CD4-positive, alpha-beta T cell treated with Interleukin-6 for 4 hours (primary cell): ENCODE measurements at regions not wholly inside any gene's neighbourhood (a gene's known extent, or its start where the extent isn't known, plus 50 kb on each side); places are given as distances from the start of the nearest gene placed in this dataset.

Experiments used
- DNase-seq: peaks from one replicate; pipeline ENCODE4 v3.0.0-alpha.2; 2020; ENCODE audit warnings: mixed read lengths

DNA sequence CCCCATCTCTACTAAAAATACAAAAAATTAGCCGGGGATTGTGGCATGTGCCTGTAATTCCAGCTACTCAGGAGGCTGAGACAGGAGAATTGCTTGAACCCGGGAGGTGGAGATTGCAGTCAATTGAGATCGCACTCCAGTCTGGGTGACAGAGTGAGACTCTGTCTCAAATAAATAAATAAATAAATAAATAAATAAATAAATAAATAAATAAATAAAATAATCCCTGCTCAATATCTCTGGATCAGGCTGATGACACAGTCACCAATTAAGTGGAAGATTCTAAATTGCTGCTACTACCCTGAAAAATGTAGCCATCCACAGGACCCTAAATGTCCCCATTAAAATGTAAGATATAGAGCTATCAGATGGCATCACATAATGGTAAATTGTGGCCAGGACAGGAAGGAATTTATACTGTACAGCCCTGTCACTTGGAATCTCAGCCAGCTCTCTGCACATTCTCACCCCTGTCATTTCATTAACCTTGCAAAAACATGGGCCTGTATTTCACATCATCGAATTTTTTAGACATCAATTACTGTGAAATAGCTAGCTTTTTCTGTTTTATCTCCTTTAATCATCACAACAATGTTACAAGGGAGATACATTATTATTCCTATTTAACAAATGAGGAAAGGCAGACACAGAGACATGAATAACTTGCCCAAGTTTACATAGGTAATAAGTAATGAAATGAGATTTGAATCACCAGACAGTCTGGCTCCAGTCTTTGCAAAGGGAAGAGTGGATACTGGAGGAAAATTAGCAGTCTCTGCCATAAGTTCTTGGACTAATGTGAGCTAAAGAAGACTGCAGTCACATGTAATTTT, 56.7 kb upstream of the NTPCR start:
- DNase-seq: no peak

DNA sequence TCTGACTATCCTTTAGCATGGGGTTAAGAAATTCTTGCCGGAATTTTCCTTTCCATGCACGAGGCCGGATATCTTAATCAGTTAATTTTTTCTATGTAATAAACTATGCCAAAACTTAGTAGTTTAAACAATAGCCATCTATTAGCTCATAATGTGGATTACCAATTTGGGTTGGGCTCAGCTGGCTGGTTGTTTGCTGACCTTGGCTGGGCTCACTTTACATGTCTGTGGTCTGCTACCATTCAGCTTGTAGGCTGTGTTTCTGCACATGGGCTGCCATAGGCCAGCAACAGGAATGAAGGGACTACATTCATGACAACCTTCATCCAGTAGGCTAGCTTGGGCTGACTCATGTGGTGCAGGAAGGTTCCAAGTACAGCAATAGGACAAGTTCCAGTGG, 56.0 kb upstream of the NTPCR start:
- no peak for DNase-seq

DNA sequence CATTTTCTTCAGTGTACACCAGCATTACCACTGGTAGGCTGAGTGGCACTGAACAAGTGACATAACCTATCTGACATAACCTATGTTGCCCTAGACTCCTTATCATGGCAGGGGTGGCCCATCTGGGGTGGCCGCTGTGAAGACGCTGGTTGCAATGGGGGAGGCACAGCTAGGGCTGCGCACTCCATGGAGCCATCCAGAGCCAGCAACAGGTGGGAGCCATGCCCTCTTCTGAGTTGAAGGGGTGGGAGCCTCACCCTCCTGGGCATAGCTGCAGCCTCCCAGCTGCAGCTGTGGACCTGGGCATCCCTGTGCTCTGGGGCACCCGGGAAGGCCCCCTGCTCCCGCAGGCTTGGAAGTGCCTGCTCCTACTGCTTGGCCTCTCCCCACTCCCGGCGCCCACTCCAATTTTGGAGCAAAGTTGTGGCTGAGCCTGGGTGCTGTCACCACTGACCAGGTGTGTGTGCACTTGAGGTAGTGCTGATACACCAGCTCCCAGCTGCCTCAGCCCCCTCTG, 52.4 kb upstream of the NTPCR start:
- DNase-seq: no peak

DNA sequence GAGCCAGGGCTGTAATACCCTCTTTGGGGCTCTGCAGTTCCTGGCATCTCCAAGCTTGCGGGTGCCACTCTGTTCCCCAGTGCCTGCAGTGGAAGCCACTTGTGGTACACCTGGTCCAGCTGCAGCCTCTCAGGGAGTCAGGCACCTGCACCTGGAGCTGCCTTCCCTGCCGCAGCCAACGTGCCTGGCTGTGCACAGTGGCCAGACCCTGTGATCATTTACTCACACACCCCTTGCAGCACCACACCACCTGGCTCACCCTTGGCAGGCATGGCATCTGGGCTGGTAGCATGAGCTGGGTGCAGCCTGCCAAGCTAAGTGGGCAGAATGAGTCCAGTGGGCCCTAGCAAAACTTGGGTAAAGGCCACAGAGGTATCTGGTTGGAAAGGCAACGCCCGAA, 51.1 kb upstream of the NTPCR start:
- DNase-seq: no peak

DNA sequence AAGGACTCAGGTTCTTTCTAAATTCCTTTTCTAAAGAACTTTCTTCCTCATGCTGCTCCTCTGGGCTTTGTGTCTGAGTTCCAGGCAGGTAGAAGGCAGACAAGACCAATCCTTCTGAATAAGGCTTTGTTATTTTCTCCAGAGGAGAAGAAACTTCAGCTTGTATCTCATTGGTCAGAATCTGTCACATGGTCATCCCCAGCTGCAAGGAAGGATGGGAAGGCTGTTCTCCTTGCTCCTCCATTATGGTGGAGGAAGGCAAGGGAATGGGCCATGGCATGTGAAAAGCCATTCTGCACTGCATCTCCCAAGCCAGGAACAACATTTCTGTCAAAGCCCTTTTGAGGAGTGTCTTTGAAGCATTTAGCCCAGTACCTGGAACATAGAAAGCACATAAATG, 50.6 kb upstream of the NTPCR start:
- DNase-seq: no peak
